Left ventricle myocardium inferior (tissue), 1 donor: ENCODE measurements at regions not wholly inside any gene's neighbourhood (a gene's known extent, or its start where the extent isn't known, plus 50 kb on each side); places are given as distances from the start of the nearest gene placed in this dataset.

ENCODE experiments used
- DNase-seq: peaks from one replicate; pipeline ENCODE4 v3.0.0-alpha.2; 2020
- H3K27ac ChIP-seq: fragments of 200-600 bp; replicated peaks from 2 replicates; pipeline ENCODE4 v1.8.0; 2021
- H3K27me3 ChIP-seq: fragments of 200-600 bp; 2 replicates; pipeline ENCODE4 v1.8.0; 2021; ENCODE audit warnings: low read depth
- H3K36me3 ChIP-seq: fragments of 200-600 bp; 2 replicates; pipeline ENCODE4 v1.8.0; 2021
- H3K4me1 ChIP-seq: fragments of 200-600 bp; 2 replicates; pipeline ENCODE4 v1.8.0; 2021
- H3K4me3 ChIP-seq: fragments of 200-600 bp; 2 replicates; pipeline ENCODE4 v1.8.0; 2021; ENCODE audit warnings: mild to moderate bottlenecking, moderate library complexity
- H3K9me3 ChIP-seq: fragments of 200-600 bp; replicated peaks from 2 replicates; pipeline ENCODE4 v1.8.0; 2021
- CTCF ChIP-seq: fragments of 200-600 bp; IDR thresholded peaks from 2 replicates; pipeline ENCODE4 v1.8.0; 2021; ENCODE audit warnings: antibody characterized with exemption, mild to moderate bottlenecking, borderline replicate concordance
- intact Hi-C: fragments of 100-400 bp; cut with micrococcal nuclease; formaldehyde crosslinking; loops from one replicate; pipeline ENCODE4 v1.11.0; 2022
- donor health status: DM: no; HTN: yes; CAD: no; lungs with severe emphysema.

GRCh38 chr2:8547284-8548064, 134.4 kb upstream of the ID2 start:
- H3K36me3 ChIP-seq, result no peaks in the 10 kb centered on the region
- H3K27me3 ChIP-seq, result no peaks in the 10 kb centered on the region
- peaks cover 28% of the 10 kb centered on the region for H3K4me1 ChIP-seq
- peak; percentile 3 for DNase-seq
- no peaks in the 10 kb centered on the region for H3K9me3 ChIP-seq
- intact Hi-C loops, result no loop called here
- TF ChIP-seq CTCF, result no peak
- no peak overlapping the region for H3K27ac ChIP-seq
- no peak overlapping the region for H3K4me3 ChIP-seq

GRCh38 chr2:8548065-8548618, 133.7 kb upstream of the ID2 start:
- peak; percentile 11 for DNase-seq
- intact Hi-C loops, result no loop called here

GRCh38 chr2:8548619-8549150, 133.2 kb upstream of the ID2 start:
- TF ChIP-seq CTCF, result no peak
- Histone ChIP-seq H3K4me1 (peaks cover 23% of the 10 kb centered on the region), H3K36me3 (no peaks in the 10 kb centered on the region), H3K4me3 (no peak overlapping the region), H3K27me3 (no peaks in the 10 kb centered on the region), H3K9me3 (no peaks in the 10 kb centered on the region), H3K27ac (no peak overlapping the region)
- DNase-seq, result no peak
- intact Hi-C loops, result no loop called here

More at GRCh38 chr2:8548065-8548618, 133.7 kb upstream of the ID2 start:
- peaks cover 26% of the 10 kb centered on the region for H3K4me1 ChIP-seq
- H3K27ac ChIP-seq, result no peak overlapping the region
- H3K36me3 ChIP-seq, result no peaks in the 10 kb centered on the region
- no peaks in the 10 kb centered on the region for H3K27me3 ChIP-seq
- no peak for TF ChIP-seq CTCF
- no peak overlapping the region for H3K4me3 ChIP-seq
- no peaks in the 10 kb centered on the region for H3K9me3 ChIP-seq

DNA sequence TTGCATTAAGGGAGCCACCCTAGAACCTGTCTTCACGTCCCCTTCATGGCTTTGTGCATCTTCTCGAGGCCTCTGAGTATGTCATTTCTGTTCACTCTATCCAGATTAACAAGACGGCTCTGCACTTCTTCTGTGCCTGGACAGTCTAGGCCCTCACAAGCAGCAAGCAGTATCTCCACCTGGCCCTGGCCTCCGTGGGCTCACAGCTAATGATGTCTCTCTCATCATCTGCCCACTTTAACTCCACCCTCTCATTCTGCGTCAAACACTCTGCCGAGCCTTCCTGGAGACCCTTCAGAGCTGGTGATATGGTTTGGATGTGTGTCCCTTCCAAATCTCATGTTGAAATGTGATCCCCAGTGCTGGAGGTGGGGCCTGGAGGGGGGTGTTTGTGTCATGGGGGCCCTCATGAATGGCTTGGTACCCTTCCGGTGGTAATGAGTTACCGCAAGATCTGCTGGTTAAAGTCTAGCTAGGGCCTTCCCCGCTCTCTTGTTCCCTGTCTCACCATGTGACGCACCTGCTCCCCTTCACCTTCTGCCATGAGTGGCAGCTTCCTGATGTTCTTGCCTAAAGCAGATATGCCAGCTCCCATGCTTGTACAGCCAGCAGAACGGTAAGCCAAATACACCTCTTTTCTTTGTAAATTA, 132.5 kb upstream of the ID2 start:
- no peak for TF ChIP-seq CTCF
- H3K27ac ChIP-seq, result no peak overlapping the region
- intact Hi-C loops, result no loop called here
- H3K4me1 ChIP-seq, result peaks cover 16% of the 10 kb centered on the region
- no peaks in the 10 kb centered on the region for H3K36me3 ChIP-seq
- DNase-seq, result peak; percentile 9
- H3K9me3 ChIP-seq, result no peaks in the 10 kb centered on the region
- no peaks in the 10 kb centered on the region for H3K27me3 ChIP-seq
- H3K4me3 ChIP-seq, result no peak overlapping the region

- H3K27ac ChIP-seq, result no peak overlapping the region
- no peaks in the 10 kb centered on the region for H3K36me3 ChIP-seq
- peaks cover 1% of the 10 kb centered on the region for H3K9me3 ChIP-seq
- TF ChIP-seq CTCF, result no peak
- no peaks in the 10 kb centered on the region for H3K27me3 ChIP-seq
- DNase-seq, result no peak
- H3K4me1 ChIP-seq, result peaks cover 11% of the 10 kb centered on the region
- intact Hi-C loops, result no loop called here
- H3K4me3 ChIP-seq, result no peak overlapping the region
These were observed 131.9 kb upstream of the ID2 start for GRCh38 chr2:8549942-8550341.
